ENCODE measurements at regions not wholly inside any gene's neighbourhood (a gene's known extent, or its start where the extent isn't known, plus 50 kb on each side); places are given as distances from the start of the nearest gene placed in this dataset.

DNA sequence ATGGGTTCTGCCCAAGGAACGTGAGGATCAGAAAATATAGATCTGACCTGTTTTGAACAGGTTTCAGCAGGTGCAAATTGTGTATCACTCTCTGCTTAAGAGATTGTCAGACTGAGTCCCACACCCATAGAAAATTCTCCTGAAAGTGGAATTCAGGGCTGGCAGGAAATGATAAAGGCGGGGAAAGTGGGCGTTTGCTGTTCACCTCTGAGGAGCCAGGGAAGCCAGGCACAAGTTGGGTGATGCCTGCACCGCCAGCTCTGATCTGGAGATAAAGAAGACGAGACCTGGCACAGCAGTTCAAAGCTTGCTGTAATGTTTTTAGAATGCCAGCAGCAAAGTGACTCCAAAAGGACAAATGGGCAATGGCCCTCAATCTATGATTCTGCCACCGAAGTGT is 356.5 kb upstream of the SOX5 start:
- TF ChIP-seq CCAR2 (IDR thresholded peaks at IDR 0.05; ENCODE audit: low read depth, low read length) (no peak), MTA3 (IDR thresholded peaks at IDR 0.05; ENCODE audit: borderline replicate concordance) (no peak), ZNF12 (CRISPR knock-in tag; IDR thresholded peaks at IDR 0.05) (no peak), TBP (optimal IDR thresholded peaks at IDR 0.05; ENCODE audit: low read depth, low read length) (no peak), SPI1 (IDR thresholded peaks at IDR 0.05; ENCODE audit: borderline replicate concordance, low read depth, low read length) (no peak), ZNF395 (CRISPR knock-in tag; IDR thresholded peaks at IDR 0.05) (no peak), ZC3H8 (IDR thresholded peaks at IDR 0.05) (no peak), ZNF282 (CRISPR knock-in tag; IDR thresholded peaks at IDR 0.05) (no peak), ESRRB (CRISPR knock-in tag; IDR thresholded peaks at IDR 0.05; ENCODE audit: borderline replicate concordance) (no peak), HEY1 (CRISPR knock-in tag; IDR thresholded peaks at IDR 0.05; ENCODE audit: borderline replicate concordance) (no peak), ZNF232 (CRISPR knock-in tag; IDR thresholded peaks at IDR 0.05) (no peak)
- TF ChIP-seq, protein P1, sequence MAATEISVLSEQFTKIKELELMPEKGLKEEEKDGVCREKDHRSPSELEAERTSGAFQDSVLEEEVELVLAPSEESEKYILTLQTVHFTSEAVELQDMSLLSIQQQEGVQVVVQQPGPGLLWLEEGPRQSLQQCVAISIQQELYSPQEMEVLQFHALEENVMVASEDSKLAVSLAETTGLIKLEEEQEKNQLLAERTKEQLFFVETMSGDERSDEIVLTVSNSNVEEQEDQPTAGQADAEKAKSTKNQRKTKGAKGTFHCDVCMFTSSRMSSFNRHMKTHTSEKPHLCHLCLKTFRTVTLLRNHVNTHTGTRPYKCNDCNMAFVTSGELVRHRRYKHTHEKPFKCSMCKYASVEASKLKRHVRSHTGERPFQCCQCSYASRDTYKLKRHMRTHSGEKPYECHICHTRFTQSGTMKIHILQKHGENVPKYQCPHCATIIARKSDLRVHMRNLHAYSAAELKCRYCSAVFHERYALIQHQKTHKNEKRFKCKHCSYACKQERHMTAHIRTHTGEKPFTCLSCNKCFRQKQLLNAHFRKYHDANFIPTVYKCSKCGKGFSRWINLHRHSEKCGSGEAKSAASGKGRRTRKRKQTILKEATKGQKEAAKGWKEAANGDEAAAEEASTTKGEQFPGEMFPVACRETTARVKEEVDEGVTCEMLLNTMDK (IDR thresholded peaks at IDR 0.05; ENCODE audit: borderline replicate concordance, insufficient read depth, low read depth, low read length, poor library complexity, severe bottlenecking), result no peak
- intact Hi-C loops (cut with micrococcal nuclease) (no loop called here), in situ Hi-C loops (cut with MboI) (no loop called here)
- no peak overlapping the region for H3K27ac ChIP-seq (ENCODE audit: extremely low read depth, low read depth, low read length)
- no peak overlapping the region for H3K4me3 ChIP-seq
- ATAC-seq (no peak), FAIRE-seq (no peak), DNase-seq (ENCODE audit: extremely low read depth in 1 of 4, low spot score in 3 of 4) (no peak)
- WGBS (ENCODE audit: insufficient coverage, low coverage, missing lambda C conversion rate), result 4% methylated on average over 6 of the region's 6 CpGs
- no peaks in the 10 kb centered on the region for H3K9me1 ChIP-seq (ENCODE audit: control insufficient read depth, insufficient read depth, low read length)
- H3K4me2 ChIP-seq (ENCODE audit: insufficient read depth, low read length), result no peak overlapping the region
- H3K9me3 ChIP-seq (replicated peaks; ENCODE audit: control insufficient read depth, insufficient read depth, low read depth, low read length), result no peaks in the 10 kb centered on the region
- no peak overlapping the region for H3K9ac ChIP-seq (ENCODE audit: insufficient read depth in 1 of 2, low read depth in 2 of 2, low read length in 2 of 2)
- no peaks in the 10 kb centered on the region; a peak in 1 of 5 replicates for H3K4me1 ChIP-seq (replicated peaks in 1 of 2; ENCODE audit: control insufficient read depth in 2 of 2, insufficient read depth in 2 of 2, low read length in 2 of 2)
- no peaks in the 10 kb centered on the region for H3K79me2 ChIP-seq (ENCODE audit: control insufficient read depth, insufficient read depth, low read length)
- ChIA-PET CTCF (ENCODE audit: low intra/inter-chr PET ratio) (no interaction called here), POLR2A (no interaction called here)
- H3K27me3 ChIP-seq (ENCODE audit: control insufficient read depth in 2 of 2, insufficient read depth in 2 of 2, low read length in 2 of 2), result peaks cover 0 to under 1% of the 10 kb centered on the region in 2 experiments; a peak in 1 of 5 replicates
- no TSS peak for BruUV-seq (replicated peaks)
- H2AFZ ChIP-seq (ENCODE audit: low read depth, low read length), result no peak overlapping the region
- no peaks in the 10 kb centered on the region for H4K20me1 ChIP-seq (replicated peaks; ENCODE audit: control insufficient read depth, insufficient read depth, low read length)
- H3K36me3 ChIP-seq (ENCODE audit: control insufficient read depth, insufficient read depth, low read length), result no peaks in the 10 kb centered on the region
